ENCODE measurements at regions not wholly inside any gene's neighbourhood (a gene's known extent, or its start where the extent isn't known, plus 50 kb on each side); places are given as distances from the start of the nearest gene placed in this dataset.

- Histone ChIP-seq H3K9ac (ENCODE audit: low read depth, low read length) (no peak overlapping the region), H3K27me3 (ENCODE audit: insufficient read depth, low read length, poor library complexity) (no peaks in the 10 kb centered on the region), H3K4me3 (ENCODE audit: low read depth in 1 of 2, low read length in 2 of 2) (no peak overlapping the region), H3K9me3 (ENCODE audit: insufficient read depth, low read length, severe bottlenecking) (no peaks in the 10 kb centered on the region), H3K27ac (ENCODE audit: low read length) (no peak overlapping the region), H2AFZ (ENCODE audit: low read depth, low read length) (no peak overlapping the region), H3K36me3 (ENCODE audit: insufficient read depth, low read length) (no peaks in the 10 kb centered on the region), H3K4me2 (ENCODE audit: insufficient read depth, low read length) (no peak overlapping the region), H3K79me2 (ENCODE audit: insufficient read depth, low read length) (no peaks in the 10 kb centered on the region), H4K20me1 (ENCODE audit: insufficient read depth, low read length) (no peaks in the 10 kb centered on the region), H3K4me1 (ENCODE audit: insufficient read depth, low read length) (no peaks in the 10 kb centered on the region)
- DNase-seq (no peak), ATAC-seq (ENCODE audit: insufficient read depth, low read depth) (no peak)
- no peak for TF ChIP-seq EZH2 (IDR thresholded peaks at IDR 0.05; ENCODE audit: borderline replicate concordance, low read depth, low read length, severe bottlenecking)
- no peak for TF ChIP-seq CTCF (IDR thresholded peaks at IDR 0.05; ENCODE audit: borderline replicate concordance, extremely low read depth, low read length, poor library complexity, severe bottlenecking)
Measured at GRCh38 chr18:30381826-30382225, 660.7 kb downstream of the DSC3 start.

GRCh38 chr18:30378097-30378496, 664.4 kb downstream of the DSC3 start:
- TF ChIP-seq CTCF (IDR thresholded peaks at IDR 0.05; ENCODE audit: borderline replicate concordance, extremely low read depth, low read length, poor library complexity, severe bottlenecking) (no peak), EZH2 (IDR thresholded peaks at IDR 0.05; ENCODE audit: borderline replicate concordance, low read depth, low read length, severe bottlenecking) (no peak)
- H3K79me2 ChIP-seq (ENCODE audit: insufficient read depth, low read length), result no peaks in the 10 kb centered on the region
- no peak overlapping the region for H3K27ac ChIP-seq (ENCODE audit: low read length)
- DNase-seq (no peak), ATAC-seq (ENCODE audit: insufficient read depth, low read depth) (no peak)
- H4K20me1 ChIP-seq (ENCODE audit: insufficient read depth, low read length), result no peaks in the 10 kb centered on the region
- no peak overlapping the region for H3K4me3 ChIP-seq (ENCODE audit: low read depth in 1 of 2, low read length in 2 of 2)
- no peak overlapping the region for H2AFZ ChIP-seq (ENCODE audit: low read depth, low read length)
- no peaks in the 10 kb centered on the region for H3K36me3 ChIP-seq (ENCODE audit: insufficient read depth, low read length)
- no peak overlapping the region for H3K9ac ChIP-seq (ENCODE audit: low read depth, low read length)
- H3K4me2 ChIP-seq (ENCODE audit: insufficient read depth, low read length), result no peak overlapping the region
- H3K4me1 ChIP-seq (ENCODE audit: insufficient read depth, low read length), result no peaks in the 10 kb centered on the region
- H3K9me3 ChIP-seq (ENCODE audit: insufficient read depth, low read length, severe bottlenecking), result no peaks in the 10 kb centered on the region
- no peaks in the 10 kb centered on the region for H3K27me3 ChIP-seq (ENCODE audit: insufficient read depth, low read length, poor library complexity)

DNA sequence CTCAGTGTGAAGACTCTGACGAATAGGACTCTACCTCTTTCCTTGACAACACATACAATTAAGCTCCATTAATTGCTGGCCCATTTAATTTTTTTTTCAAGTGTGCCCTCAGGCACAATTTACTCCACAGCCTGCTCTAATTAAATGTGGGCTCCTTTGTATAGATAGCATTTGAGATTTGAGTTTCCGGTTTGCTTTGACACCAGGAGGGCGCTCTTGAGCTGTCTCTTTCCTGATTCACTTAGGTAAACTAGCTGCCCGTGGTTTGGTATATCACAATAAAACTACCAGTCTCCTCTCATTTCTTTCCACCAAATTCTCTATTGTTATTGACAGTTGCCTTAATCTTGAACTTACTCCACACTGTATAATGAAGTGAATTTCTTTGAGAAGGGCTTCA, 666.0 kb downstream of the DSC3 start:
- Histone ChIP-seq H3K4me1 (ENCODE audit: insufficient read depth, low read length) (no peaks in the 10 kb centered on the region), H3K79me2 (ENCODE audit: insufficient read depth, low read length) (no peaks in the 10 kb centered on the region), H2AFZ (ENCODE audit: low read depth, low read length) (no peak overlapping the region), H3K9me3 (ENCODE audit: insufficient read depth, low read length, severe bottlenecking) (no peaks in the 10 kb centered on the region), H3K4me2 (ENCODE audit: insufficient read depth, low read length) (no peak overlapping the region), H3K9ac (ENCODE audit: low read depth, low read length) (no peak overlapping the region), H3K27me3 (ENCODE audit: insufficient read depth, low read length, poor library complexity) (no peaks in the 10 kb centered on the region), H3K27ac (ENCODE audit: low read length) (no peak overlapping the region), H4K20me1 (ENCODE audit: insufficient read depth, low read length) (no peaks in the 10 kb centered on the region), H3K36me3 (ENCODE audit: insufficient read depth, low read length) (no peaks in the 10 kb centered on the region), H3K4me3 (ENCODE audit: low read depth in 1 of 2, low read length in 2 of 2) (no peak overlapping the region)
- no peak for ATAC-seq (ENCODE audit: insufficient read depth, low read depth)
- no peak for DNase-seq
- TF ChIP-seq EZH2 (IDR thresholded peaks at IDR 0.05; ENCODE audit: borderline replicate concordance, low read depth, low read length, severe bottlenecking) (no peak), CTCF (IDR thresholded peaks at IDR 0.05; ENCODE audit: borderline replicate concordance, extremely low read depth, low read length, poor library complexity, severe bottlenecking) (no peak)
